WTC11 (cell line): ENCODE measurements at regions not wholly inside any gene's neighbourhood (a gene's known extent, or its start where the extent isn't known, plus 50 kb on each side); places are given as distances from the start of the nearest gene placed in this dataset.

Experiments used
- ATAC-seq: fragments of 200-7000 bp; cut with Tn5 transposase; 2 replicates; pipeline ENCODE4 v1.10.0; 2021; ENCODE audit warnings: mild to moderate bottlenecking, moderate library complexity
- CTCF ChIA-PET: fragments of 300-600 bp; sonication (Branson Sonifier 250); formaldehyde crosslinking; loops from one replicate; lab custom pipeline; 2021; ENCODE audit warnings: antibody characterized with exemption; lab: Charles Lee
- POLR2A ChIA-PET: fragments of 350-600 bp; sonication (Branson Sonifier 250); formaldehyde crosslinking; loops from one replicate; lab custom pipeline; 2021; ENCODE audit warnings: antibody characterized with exemption; lab: Charles Lee
- DNase-seq: peaks from one replicate; pipeline ENCODE4 v3.0.0; 2021; ENCODE audit warnings: low spot score
- H3K27ac Mint-ChIP-seq: 2 replicates; pipeline ENCODE4 v1.8.0; 2021; ENCODE audit warnings: mixed read lengths
- H3K27me3 Mint-ChIP-seq: 2 replicates; pipeline ENCODE4 v1.8.0; 2021; ENCODE audit warnings: low read depth, mild to moderate bottlenecking, moderate library complexity, mixed read lengths
- H3K36me3 Mint-ChIP-seq: 2 replicates; pipeline ENCODE4 v1.8.0; 2021; ENCODE audit warnings: mixed read lengths
- H3K4me1 Mint-ChIP-seq: 2 replicates; pipeline ENCODE4 v1.8.0; 2022; ENCODE audit warnings: mixed read lengths
- H3K4me3 Mint-ChIP-seq: 2 replicates; pipeline ENCODE4 v1.8.0; 2021; ENCODE audit warnings: mild to moderate bottlenecking, moderate library complexity, mixed read lengths
- H3K9me3 Mint-ChIP-seq: 2 replicates; pipeline ENCODE4 v1.8.0; 2021; ENCODE audit warnings: mixed read lengths
- ATF1 ChIP-seq: sonication (generic); formaldehyde crosslinking; IDR thresholded peaks from 2 replicates; pipeline ENCODE4 v1.8.1; 2023; ENCODE audit warnings: mild to moderate bottlenecking, moderate library complexity, missing genetic modification reagents
- CBFB ChIP-seq: sonication (generic); formaldehyde crosslinking; IDR thresholded peaks from 2 replicates; pipeline ENCODE4 v1.8.1; 2022; ENCODE audit warnings: mild to moderate bottlenecking, low read depth, missing genetic modification reagents
- CDX4 ChIP-seq: fragments of 250-450 bp; sonication (Bioruptor Pico); IDR thresholded peaks from 2 replicates; pipeline ENCODE4 v1.9.0; 2021; ENCODE audit warnings: moderate library complexity, mild to moderate bottlenecking, inconsistent platforms, borderline replicate concordance
- ERG ChIP-seq: fragments of 250-450 bp; sonication (Bioruptor Pico); IDR thresholded peaks from 2 replicates; pipeline ENCODE4 v1.8.0; 2021; ENCODE audit warnings: mild to moderate bottlenecking
- ESRRA ChIP-seq: sonication (generic); formaldehyde crosslinking; IDR thresholded peaks from 2 replicates; pipeline ENCODE4 v1.8.1; 2022; ENCODE audit warnings: mild to moderate bottlenecking, missing genetic modification reagents, borderline replicate concordance
- FOXK1 ChIP-seq: sonication (generic); formaldehyde crosslinking; IDR thresholded peaks from 2 replicates; pipeline ENCODE4 v1.8.0; 2022; ENCODE audit warnings: mild to moderate bottlenecking, moderate library complexity, missing genetic modification reagents
- GABPB1 ChIP-seq: sonication (generic); formaldehyde crosslinking; IDR thresholded peaks from 2 replicates; pipeline ENCODE4 v1.8.1; 2023; ENCODE audit warnings: mild to moderate bottlenecking, missing genetic modification reagents
- GTF2I ChIP-seq: fragments of 250-450 bp; sonication (Bioruptor Pico); conservative IDR thresholded peaks from 2 replicates; pipeline ENCODE4 v1.4.0; 2021; ENCODE audit warnings: mild to moderate bottlenecking
- HMGA2 ChIP-seq: fragments of 250-450 bp; sonication (Bioruptor Pico); IDR thresholded peaks from 2 replicates; pipeline ENCODE4 v1.4.0; 2021; ENCODE audit warnings: mild to moderate bottlenecking, moderate library complexity
- IRF2 ChIP-seq: sonication (generic); formaldehyde crosslinking; IDR thresholded peaks from 2 replicates; pipeline ENCODE4 v1.8.0; 2022; ENCODE audit warnings: low read depth, missing genetic modification reagents, borderline replicate concordance
- JAZF1 ChIP-seq: fragments of 250-450 bp; sonication (Bioruptor Pico); IDR thresholded peaks from 2 replicates; pipeline ENCODE4 v1.9.0; 2021; ENCODE audit warnings: moderate library complexity, mild to moderate bottlenecking, inconsistent platforms
- JUN ChIP-seq: sonication (generic); formaldehyde crosslinking; IDR thresholded peaks from 2 replicates; pipeline ENCODE4 v1.8.0; 2023; ENCODE audit warnings: mild to moderate bottlenecking, missing genetic modification reagents
- NFATC4 ChIP-seq: fragments of 250-450 bp; sonication (Bioruptor Pico); IDR thresholded peaks from 2 replicates; pipeline ENCODE4 v1.9.0; 2021; ENCODE audit warnings: mild to moderate bottlenecking
- NFYB ChIP-seq: sonication (generic); formaldehyde crosslinking; conservative IDR thresholded peaks from 2 replicates; pipeline ENCODE4 v1.8.0; 2022; ENCODE audit warnings: low read depth, missing genetic modification reagents
- RELA ChIP-seq: sonication (generic); formaldehyde crosslinking; IDR thresholded peaks from 2 replicates; pipeline ENCODE4 v1.8.1; 2022; ENCODE audit warnings: missing genetic modification reagents, mild to moderate bottlenecking, borderline replicate concordance
- SMAD3 ChIP-seq: sonication (generic); formaldehyde crosslinking; IDR thresholded peaks from 2 replicates; pipeline ENCODE4 v1.8.0; 2022; ENCODE audit warnings: missing genetic modification reagents, mild to moderate bottlenecking, borderline replicate concordance
- SMAD4 ChIP-seq: sonication (generic); formaldehyde crosslinking; IDR thresholded peaks from 2 replicates; pipeline ENCODE4 v1.8.0; 2022; ENCODE audit warnings: mild to moderate bottlenecking, missing genetic modification reagents
- SP1 ChIP-seq: sonication (generic); formaldehyde crosslinking; conservative IDR thresholded peaks from 2 replicates; pipeline ENCODE4 v1.8.1; 2022; ENCODE audit warnings: missing genetic modification reagents
- TCF7 ChIP-seq: sonication (generic); formaldehyde crosslinking; IDR thresholded peaks from 2 replicates; pipeline ENCODE4 v1.8.0; 2022; ENCODE audit warnings: mild to moderate bottlenecking, low read depth, missing genetic modification reagents, moderate library complexity
- TEAD1 ChIP-seq: sonication (generic); formaldehyde crosslinking; IDR thresholded peaks from 2 replicates; pipeline ENCODE4 v1.8.0; 2022; ENCODE audit warnings: mild to moderate bottlenecking, missing genetic modification reagents
- TEAD4 ChIP-seq: sonication (generic); formaldehyde crosslinking; IDR thresholded peaks from 2 replicates; pipeline ENCODE4 v1.8.0; 2022; ENCODE audit warnings: mild to moderate bottlenecking, missing genetic modification reagents
- TP53 ChIP-seq: sonication (generic); formaldehyde crosslinking; IDR thresholded peaks from 2 replicates; pipeline ENCODE4 v1.8.1; 2023; ENCODE audit warnings: mild to moderate bottlenecking, missing genetic modification reagents
- ZBTB21 ChIP-seq: sonication (generic); formaldehyde crosslinking; IDR thresholded peaks from 2 replicates; pipeline ENCODE4 v1.8.1; 2023; ENCODE audit warnings: mild to moderate bottlenecking, missing genetic modification reagents, borderline replicate concordance
- ZMAT4 ChIP-seq: fragments of 250-450 bp; sonication (Bioruptor Pico); IDR thresholded peaks from 2 replicates; pipeline ENCODE4 v1.9.0; 2021; ENCODE audit warnings: mild to moderate bottlenecking
- ZNF219 ChIP-seq: sonication (generic); formaldehyde crosslinking; IDR thresholded peaks from 2 replicates; pipeline ENCODE4 v1.8.0; 2023; ENCODE audit warnings: missing genetic modification reagents, mild to moderate bottlenecking, borderline replicate concordance
- ZNF416 ChIP-seq: fragments of 250-450 bp; sonication (Bioruptor Pico); IDR thresholded peaks from 2 replicates; pipeline ENCODE4 v1.9.0; 2021; ENCODE audit warnings: mild to moderate bottlenecking, inconsistent platforms
- ZSCAN18 ChIP-seq: fragments of 250-450 bp; sonication (Bioruptor Pico); IDR thresholded peaks from 2 replicates; pipeline ENCODE4 v2.1.2; 2022; ENCODE audit warnings: mild to moderate bottlenecking, moderate library complexity

- no peak for TF ChIP-seq SMAD3 (CRISPR knock-in tag)
- TF ChIP-seq JAZF1 (CRISPR knock-in tag) = no peak
- TF ChIP-seq NFATC4 (CRISPR knock-in tag) = no peak
- TF ChIP-seq RELA (CRISPR knock-in tag) = no peak
- TF ChIP-seq ATF1 = no peak
- no peak for TF ChIP-seq ZNF416 (CRISPR knock-in tag)
Measured at GRCh38 chr13:31512331-31512730, 227.0 kb upstream of the RXFP2 start (continued).

- POLR2A ChIA-PET = no interaction called here
- no peak for ATAC-seq
- H3K4me3 Mint-ChIP-seq = no peak overlapping the region
Measured at GRCh38 chr13:31514932-31515331, 224.4 kb upstream of the RXFP2 start.

GRCh38 chr13:31515427-31515826 is 223.9 kb upstream of the RXFP2 start:
- Mint-ChIP-seq H3K36me3 (no peaks in the 10 kb centered on the region), H3K9me3 (no peaks in the 10 kb centered on the region), H3K27me3 (no peaks in the 10 kb centered on the region), H3K27ac (no peak overlapping the region), H3K4me3 (no peak overlapping the region), H3K4me1 (peaks cover 9% of the 10 kb centered on the region)
- TF ChIP-seq ESRRA (CRISPR knock-in tag) (no peak), CDX4 (CRISPR knock-in tag) (no peak), TCF7 (CRISPR knock-in tag) (no peak), GTF2I (CRISPR knock-in tag) (no peak), SP1 (no peak)
- ChIA-PET POLR2A (no interaction called here), CTCF (no interaction called here)
- DNase-seq (no peak), ATAC-seq (no peak)

More at GRCh38 chr13:31514932-31515331, 224.4 kb upstream of the RXFP2 start:
- H3K4me1 Mint-ChIP-seq = peaks cover 9% of the 10 kb centered on the region
- no peaks in the 10 kb centered on the region for H3K36me3 Mint-ChIP-seq
- DNase-seq = no peak
- no peaks in the 10 kb centered on the region for H3K27me3 Mint-ChIP-seq
- H3K27ac Mint-ChIP-seq = no peak overlapping the region
- TF ChIP-seq ZNF219 (CRISPR knock-in tag) (no peak), GABPB1 (no peak), ZBTB21 (CRISPR knock-in tag) (no peak), ZMAT4 (no peak), SMAD4 (CRISPR knock-in tag) (no peak), TEAD1 (CRISPR knock-in tag) (no peak), JAZF1 (CRISPR knock-in tag) (no peak), IRF2 (CRISPR knock-in tag) (no peak)
- CTCF ChIA-PET = interaction anchor here (1.2 kb wide), 1 partner anchor 23 kb away, joined by 3 read pairs; no protein-coding TSS in a partner anchor
- H3K9me3 Mint-ChIP-seq = no peaks in the 10 kb centered on the region

- ChIA-PET POLR2A (no interaction called here), CTCF (interaction anchor here (1.5 kb wide), 1 partner anchor 20 kb away, joined by 4 read pairs; no protein-coding TSS in a partner anchor)
- H3K4me3 Mint-ChIP-seq = no peak overlapping the region
- H3K36me3 Mint-ChIP-seq = no peaks in the 10 kb centered on the region
- no peaks in the 10 kb centered on the region for H3K27me3 Mint-ChIP-seq
- no peak overlapping the region for H3K27ac Mint-ChIP-seq
- no peak for ATAC-seq
- no peaks in the 10 kb centered on the region for H3K9me3 Mint-ChIP-seq
- TF ChIP-seq HMGA2 (CRISPR knock-in tag) = peak; percentile 83
- TF ChIP-seq JUN (CRISPR knock-in tag) = no peak
- H3K4me1 Mint-ChIP-seq = peaks cover 19% of the 10 kb centered on the region
- no peak for DNase-seq
Measured at GRCh38 chr13:31517599-31517998, 221.7 kb upstream of the RXFP2 start.

GRCh38 chr13:31518645-31519044 is 220.7 kb upstream of the RXFP2 start:
- POLR2A ChIA-PET = no interaction called here
- CTCF ChIA-PET = interaction anchor here (1.5 kb wide), 1 partner anchor 19 kb away, joined by 4 read pairs; no protein-coding TSS in a partner anchor
- TF ChIP-seq FOXK1 (CRISPR knock-in tag) (no peak), ERG (no peak), ZMAT4 (no peak), TEAD4 (CRISPR knock-in tag) (no peak), ZSCAN18 (CRISPR knock-in tag) (no peak), NFYB (CRISPR knock-in tag) (no peak), TCF7 (CRISPR knock-in tag) (no peak), ZNF219 (CRISPR knock-in tag) (no peak), ESRRA (CRISPR knock-in tag) (no peak), SMAD3 (CRISPR knock-in tag) (no peak), CBFB (CRISPR knock-in tag) (no peak), TP53 (CRISPR knock-in tag) (no peak)

More at GRCh38 chr13:31518645-31519044, 220.7 kb upstream of the RXFP2 start:
- DNase-seq (no peak), ATAC-seq (no peak)
- Mint-ChIP-seq H3K27ac (no peak overlapping the region), H3K36me3 (no peaks in the 10 kb centered on the region), H3K4me3 (no peak overlapping the region), H3K9me3 (no peaks in the 10 kb centered on the region), H3K27me3 (no peaks in the 10 kb centered on the region), H3K4me1 (peaks cover 16% of the 10 kb centered on the region)
